K562 (cell line): ENCODE measurements at regions not wholly inside any gene's neighbourhood (a gene's known extent, or its start where the extent isn't known, plus 50 kb on each side); places are given as distances from the start of the nearest gene placed in this dataset.

Experiments used
- ATAC-seq: fragments of 200-7000 bp; cut with Tn5 transposase; 3 replicates; pipeline ENCODE4 v1.9.1; 2020; ENCODE audit warnings: moderate library complexity
- BruUV-seq: library from RNA; stranded (reverse); fragments of 400-500 nt; replicated peaks from 2 replicates; lab custom pipeline; 2021; lab: Mats Ljungman, UMichigan
- CTCF ChIA-PET: fragments of 300-600 bp; formaldehyde crosslinking; extraction: SDS; loops from one replicate; lab custom pipeline; 2021; ENCODE audit warnings: low intra/inter-chr PET ratio; lab: Yijun Ruan, JAX
- POLR2A ChIA-PET: fragments of 300-600, 350-650 bp; sonication (Branson Sonifier 250); formaldehyde crosslinking; extraction: SDS; loops from one replicate; lab custom pipeline; 2021; ENCODE audit warnings: antibody characterized with exemption, inconsistent platforms; lab: Yijun Ruan, JAX
- DNase-seq, 4 experiments: peaks; one replicate each; pipeline versions ENCODE4 v3.0.0 to v3.0.0-alpha.2; 2011 to 2018; ENCODE audit warnings: low spot score in 3 of 4, mixed read lengths in 3 of 4; ENCODE audit errors: extremely low read depth in 1 of 4
- FAIRE-seq: peaks from 2 replicates; lab custom pipeline; 2011; peaks lifted over from hg19 to GRCh38; lab: Jason Lieb, UNC
- H2AFZ ChIP-seq: 2 replicates; pipeline ENCODE4 v1.6.0; 2011; ENCODE audit warnings: low read depth, low read length, control low read depth, inconsistent platforms
- H3K27ac ChIP-seq: fragments of 200-600 bp; 3 replicates; pipeline ENCODE4 v1.8.0; 2011; ENCODE audit warnings: low read depth, mild to moderate bottlenecking, control low read depth, inconsistent platforms, low read length, moderate library complexity, mixed read lengths; ENCODE audit errors: extremely low read depth
- H3K27me3 ChIP-seq, 2 experiments: fragments of 300-600 bp in 1 of 2; 2 replicates in 1 of 2; 3 replicates in 1 of 2; pipeline versions ENCODE4 v1.6.0 to v1.8.0; 2011; ENCODE audit warnings: inconsistent platforms in 2 of 2, low read length in 2 of 2, mild to moderate bottlenecking in 1 of 2, mixed read lengths in 1 of 2, moderate library complexity in 1 of 2; ENCODE audit not compliant: control insufficient read depth in 2 of 2, insufficient read depth in 2 of 2
- H3K36me3 ChIP-seq: fragments of 300-600 bp; 3 replicates; pipeline ENCODE4 v1.8.0; 2011; ENCODE audit warnings: mild to moderate bottlenecking, low read length, inconsistent platforms; ENCODE audit not compliant: control insufficient read depth, insufficient read depth
- H3K4me1 ChIP-seq, 2 experiments: fragments of 200-600 bp in 1 of 2; replicated peaks in 1 of 2; 2 replicates in 1 of 2; 3 replicates in 1 of 2; pipeline versions ENCODE4 v1.5.1 to v1.8.0; 2011; ENCODE audit warnings: inconsistent platforms in 2 of 2, low read length in 2 of 2, mild to moderate bottlenecking in 1 of 2, mixed read lengths in 1 of 2, moderate library complexity in 1 of 2; ENCODE audit not compliant: control insufficient read depth in 2 of 2, insufficient read depth in 2 of 2
- H3K4me2 ChIP-seq: 2 replicates; pipeline ENCODE4 v1.6.1; 2011; ENCODE audit warnings: low read length, control low read depth, inconsistent platforms, mixed read lengths; ENCODE audit not compliant: insufficient read depth
- H3K4me3 ChIP-seq: fragments of 200-600 bp; sonication (generic), shearing (Covaris generic); 2 replicates; pipeline ENCODE4 v1.5.1; 2016; ENCODE audit warnings: control low read depth, inconsistent platforms
- H3K79me2 ChIP-seq: fragments of 200-600 bp; 3 replicates; pipeline ENCODE4 v1.8.0; 2011; ENCODE audit warnings: low read length, inconsistent platforms; ENCODE audit not compliant: control insufficient read depth, insufficient read depth
- H3K9ac ChIP-seq, 2 experiments: 2 replicates each; pipeline versions ENCODE4 v1.6.0 to v1.6.1; 2011; ENCODE audit warnings: low read depth in 2 of 2, low read length in 2 of 2, control low read depth in 1 of 2, inconsistent platforms in 1 of 2, mild to moderate bottlenecking in 1 of 2, mixed read lengths in 1 of 2; ENCODE audit not compliant: insufficient read depth in 1 of 2
- H3K9me1 ChIP-seq: one replicate; pipeline ENCODE4 v1.6.0; 2011; ENCODE audit warnings: inconsistent platforms, mild to moderate bottlenecking, low read length, moderate library complexity; ENCODE audit not compliant: control insufficient read depth, insufficient read depth
- H3K9me3 ChIP-seq: replicated peaks from 2 replicates; pipeline ENCODE4 v1.5.1; 2011; ENCODE audit warnings: low read depth, low read length, inconsistent platforms; ENCODE audit not compliant: control insufficient read depth, insufficient read depth
- H4K20me1 ChIP-seq: replicated peaks from 2 replicates; pipeline ENCODE4 v1.6.1; 2011; ENCODE audit warnings: low read length, inconsistent platforms, mixed read lengths; ENCODE audit not compliant: control insufficient read depth, insufficient read depth
- CHD4 ChIP-seq: fragments of 200-600 bp; sonication (generic); IDR thresholded peaks from 3 replicates; pipeline ENCODE4 v1.6.1; 2012; ENCODE audit warnings: low read depth, mild to moderate bottlenecking, mixed read lengths, low read length, inconsistent platforms; ENCODE audit not compliant: insufficient read depth, insufficient replicate concordance, poor library complexity, severe bottlenecking
- EZH2 ChIP-seq: IDR thresholded peaks from 2 replicates; pipeline ENCODE4 v1.6.1; 2012; ENCODE audit warnings: low read depth, mild to moderate bottlenecking, inconsistent platforms, low read length, borderline replicate concordance
- KDM2B ChIP-seq: fragments of 250-450 bp; sonication (Bioruptor Pico); IDR thresholded peaks from 2 replicates; pipeline ENCODE4 v1.8.0; 2021; ENCODE audit warnings: mild to moderate bottlenecking, moderate library complexity
- NUFIP1 ChIP-seq: fragments of 450-650 bp; IDR thresholded peaks from 2 replicates; pipeline ENCODE4 v1.6.1; 2018; ENCODE audit not compliant: partially characterized antibody
- ZNF316 ChIP-seq: fragments of 450-650 bp; IDR thresholded peaks from 2 replicates; pipeline ENCODE4 v1.6.1; 2016
- ZNF707 ChIP-seq: fragments of 250-450 bp; sonication (Bioruptor Pico); conservative IDR thresholded peaks from 2 replicates; pipeline ENCODE4 v1.8.0; 2022; ENCODE audit warnings: inconsistent platforms, mild to moderate bottlenecking, moderate library complexity
- WGBS: fragments of 100-300 bp; shearing (Covaris generic); methylation state at CpG from one replicate; pipeline ENCODE4 v1.1.6; 2016; ENCODE audit warnings: low coverage, mixed read lengths; ENCODE audit not compliant: insufficient coverage; ENCODE audit errors: missing lambda C conversion rate; 5-methylcytosine and 5-hydroxymethylcytosine counted together
- in situ Hi-C: fragments of 300-500 bp; cut with MboI; formaldehyde crosslinking; loops from 4 replicates; pipeline ENCODE4 v1.15.0; 2018; ENCODE audit warnings: inconsistent platforms, mixed read lengths
- intact Hi-C: fragments of 100-400 bp; cut with micrococcal nuclease; formaldehyde crosslinking; loops from 2 replicates; pipeline ENCODE4 v1.14.2; 2022
- TF ChIP-seq, protein P1 (sequence below): sonication (generic); formaldehyde crosslinking; IDR thresholded peaks from 2 replicates; pipeline ENCODE4 v1.8.0; 2022; ENCODE audit warnings: missing genetic modification reagents, mild to moderate bottlenecking, borderline replicate concordance
- TF ChIP-seq, protein P2 (sequence below): fragments of 450-650 bp; formaldehyde crosslinking; IDR thresholded peaks from 2 replicates; pipeline ENCODE4 v1.4.0; 2020; ENCODE audit warnings: mild to moderate bottlenecking, moderate library complexity
- TF ChIP-seq, protein P3 (sequence below): fragments of 250-450 bp; sonication (Bioruptor Pico); IDR thresholded peaks from 2 replicates; pipeline ENCODE4 v1.8.0; 2021; ENCODE audit warnings: moderate library complexity, mild to moderate bottlenecking, inconsistent platforms

- TF ChIP-seq, protein P1, sequence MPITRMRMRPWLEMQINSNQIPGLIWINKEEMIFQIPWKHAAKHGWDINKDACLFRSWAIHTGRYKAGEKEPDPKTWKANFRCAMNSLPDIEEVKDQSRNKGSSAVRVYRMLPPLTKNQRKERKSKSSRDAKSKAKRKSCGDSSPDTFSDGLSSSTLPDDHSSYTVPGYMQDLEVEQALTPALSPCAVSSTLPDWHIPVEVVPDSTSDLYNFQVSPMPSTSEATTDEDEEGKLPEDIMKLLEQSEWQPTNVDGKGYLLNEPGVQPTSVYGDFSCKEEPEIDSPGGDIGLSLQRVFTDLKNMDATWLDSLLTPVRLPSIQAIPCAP (CRISPR knock-in tag): no peak
- TF ChIP-seq ZNF316 (no peak), ZNF707 (CRISPR knock-in tag) (no peak)
- TF ChIP-seq, protein P2, sequence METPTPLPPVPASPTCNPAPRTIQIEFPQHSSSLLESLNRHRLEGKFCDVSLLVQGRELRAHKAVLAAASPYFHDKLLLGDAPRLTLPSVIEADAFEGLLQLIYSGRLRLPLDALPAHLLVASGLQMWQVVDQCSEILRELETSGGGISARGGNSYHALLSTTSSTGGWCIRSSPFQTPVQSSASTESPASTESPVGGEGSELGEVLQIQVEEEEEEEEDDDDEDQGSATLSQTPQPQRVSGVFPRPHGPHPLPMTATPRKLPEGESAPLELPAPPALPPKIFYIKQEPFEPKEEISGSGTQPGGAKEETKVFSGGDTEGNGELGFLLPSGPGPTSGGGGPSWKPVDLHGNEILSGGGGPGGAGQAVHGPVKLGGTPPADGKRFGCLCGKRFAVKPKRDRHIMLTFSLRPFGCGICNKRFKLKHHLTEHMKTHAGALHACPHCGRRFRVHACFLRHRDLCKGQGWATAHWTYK (CRISPR knock-in tag): no peak
- TF ChIP-seq, all 486 proteins: peak for 0
Measured at GRCh38 chr14:65279510-65279909, 133.0 kb upstream of the FUT8 start (continued).

GRCh38 chr14:65279958-65280357 is 132.6 kb upstream of the FUT8 start:
- no peaks in the 10 kb centered on the region for H3K79me2 ChIP-seq
- H3K9me3 ChIP-seq: no peaks in the 10 kb centered on the region
- no peaks in the 10 kb centered on the region for H4K20me1 ChIP-seq
- ChIA-PET POLR2A (no interaction called here), CTCF (no interaction called here)
- H3K9me1 ChIP-seq: no peaks in the 10 kb centered on the region
- no TSS peak for BruUV-seq
- no peak overlapping the region for H3K4me2 ChIP-seq
- FAIRE-seq: no peak
- 82% methylated on average over 14 of the region's 25 CpGs for WGBS
- in situ Hi-C loops (no loop called here), intact Hi-C loops (loop anchor here (10.0 kb wide), 1 partner anchor 325 kb away; no protein-coding TSS in a partner anchor)
- H2AFZ ChIP-seq: no peak overlapping the region
- no peak overlapping the region for H3K9ac ChIP-seq
- H3K4me1 ChIP-seq: peaks cover 0 to 7% of the 10 kb centered on the region in 2 experiments; a peak in 3 of 5 replicates
- no peak for ATAC-seq
- TF ChIP-seq, protein P3, sequence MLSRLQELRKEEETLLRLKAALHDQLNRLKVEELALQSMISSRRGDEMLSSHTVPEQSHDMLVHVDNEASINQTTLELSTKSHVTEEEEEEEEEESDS (CRISPR knock-in tag): no peak
- TF ChIP-seq KDM2B (CRISPR knock-in tag): no peak
- no peak for TF ChIP-seq CHD4
- TF ChIP-seq EZH2: no peak
- TF ChIP-seq NUFIP1: no peak
- DNase-seq: no peak
- H3K4me3 ChIP-seq: no peak overlapping the region
- H3K27me3 ChIP-seq: no peaks in the 10 kb centered on the region
- H3K27ac ChIP-seq: no peak overlapping the region
- H3K36me3 ChIP-seq: no peaks in the 10 kb centered on the region
